GM21367 (cell line): ENCODE measurements at regions not wholly inside any gene's neighbourhood (a gene's known extent, or its start where the extent isn't known, plus 50 kb on each side); places are given as distances from the start of the nearest gene placed in this dataset.

Source experiments
- ATAC-seq: cut with Tn5 transposase; IDR thresholded peaks from one replicate; pipeline ENCODE4 v1.9.1; 2021; ENCODE audit not compliant: unreplicated experiment

- no peak for ATAC-seq
These were observed 599.0 kb downstream of the RAB28 start for GRCh38 chr4:12884846-12885796.

GRCh38 chr4:12881945-12882584 is 602.1 kb downstream of the RAB28 start:
- ATAC-seq = no peak

- no peak for ATAC-seq
These were observed 603.3 kb downstream of the RAB28 start for GRCh38 chr4:12880844-12881243.

GRCh38 chr4:12879496-12879895 is 604.6 kb downstream of the RAB28 start:
- ATAC-seq = no peak

GRCh38 chr4:12875640-12876243 is 608.4 kb downstream of the RAB28 start:
- no peak for ATAC-seq

GRCh38 chr4:12873351-12873750 is 610.8 kb downstream of the RAB28 start:
- no peak for ATAC-seq

- no peak for ATAC-seq
These were observed 622.7 kb downstream of the RAB28 start for GRCh38 chr4:12861422-12861821.

- no peak for ATAC-seq
These were observed 631.5 kb downstream of the RAB28 start for GRCh38 chr4:12852338-12853307.

- no peak for ATAC-seq
These were observed 637.8 kb downstream of the RAB28 start for GRCh38 chr4:12846368-12846767.

GRCh38 chr4:12844141-12844540 is 640.0 kb downstream of the RAB28 start:
- ATAC-seq = no peak

GRCh38 chr4:12827966-12828365 is 656.2 kb downstream of the RAB28 start:
- ATAC-seq = no peak

GRCh38 chr4:12791536-12791935 is 692.6 kb downstream of the RAB28 start:
- ATAC-seq = no peak

GRCh38 chr4:12787261-12787660 is 696.9 kb downstream of the RAB28 start:
- ATAC-seq = no peak

GRCh38 chr4:12778706-12779105 is 705.4 kb downstream of the RAB28 start:
- ATAC-seq = no peak

- no peak for ATAC-seq
These were observed 705.9 kb downstream of the RAB28 start for GRCh38 chr4:12778191-12778590.

- no peak for ATAC-seq
These were observed 713.8 kb downstream of the RAB28 start for GRCh38 chr4:12770351-12770750.

- no peak for ATAC-seq
These were observed 722.4 kb downstream of the RAB28 start for GRCh38 chr4:12761694-12762093.

GRCh38 chr4:12747154-12747553 is 737.0 kb downstream of the RAB28 start:
- ATAC-seq = no peak

- ATAC-seq = no peak
These were observed 737.9 kb downstream of the RAB28 start for GRCh38 chr4:12746221-12746620.

- no peak for ATAC-seq
These were observed 749.6 kb downstream of the RAB28 start for GRCh38 chr4:12734586-12734985.

GRCh38 chr4:12729384-12729783 is 754.8 kb downstream of the RAB28 start:
- no peak for ATAC-seq
